ENCODE measurements at regions not wholly inside any gene's neighbourhood (a gene's known extent, or its start where the extent isn't known, plus 50 kb on each side); places are given as distances from the start of the nearest gene placed in this dataset.

GRCh38 chr10:118449521-118449920, 107.4 kb upstream of the FAM204A start:
- no peak for DNase-seq
- ATAC-seq = no peak
- intact Hi-C loops (cut with DNase I) = no loop called here
- Histone ChIP-seq H3K4me1 (no peaks in the 10 kb centered on the region), H3K27ac (no peak overlapping the region), H3K4me3 (no peak overlapping the region), H3K36me3 (no peaks in the 10 kb centered on the region), H3K27me3 (no peaks in the 10 kb centered on the region), H3K9me3 (no peaks in the 10 kb centered on the region)
- no peak for TF ChIP-seq CTCF (IDR thresholded peaks at IDR 0.05)

- ATAC-seq = no peak
Measured at GRCh38 chr10:118448744-118449143, 106.6 kb upstream of the FAM204A start.

GRCh38 chr10:118447478-118448270, 105.5 kb upstream of the FAM204A start:
- Histone ChIP-seq H3K36me3 (no peaks in the 10 kb centered on the region), H3K27me3 (no peaks in the 10 kb centered on the region), H3K27ac (no peak overlapping the region), H3K4me1 (no peaks in the 10 kb centered on the region), H3K9me3 (no peaks in the 10 kb centered on the region), H3K4me3 (no peak overlapping the region)
- no peak for DNase-seq
- intact Hi-C loops (cut with DNase I) = no loop called here
- no peak for TF ChIP-seq CTCF (IDR thresholded peaks at IDR 0.05)
- ATAC-seq = no peak

More at GRCh38 chr10:118448744-118449143, 106.6 kb upstream of the FAM204A start:
- Histone ChIP-seq H3K9me3 (no peaks in the 10 kb centered on the region), H3K36me3 (no peaks in the 10 kb centered on the region), H3K4me3 (no peak overlapping the region), H3K27me3 (no peaks in the 10 kb centered on the region), H3K4me1 (no peaks in the 10 kb centered on the region), H3K27ac (no peak overlapping the region)
- intact Hi-C loops (cut with DNase I) = no loop called here
- no peak for DNase-seq
- TF ChIP-seq CTCF (IDR thresholded peaks at IDR 0.05) = no peak

- ATAC-seq (no peak), DNase-seq (no peak)
- Histone ChIP-seq H3K36me3 (no peaks in the 10 kb centered on the region), H3K4me1 (no peaks in the 10 kb centered on the region), H3K9me3 (no peaks in the 10 kb centered on the region), H3K27me3 (peaks cover 8% of the 10 kb centered on the region), H3K4me3 (no peak overlapping the region), H3K27ac (no peak overlapping the region)
- intact Hi-C loops (cut with DNase I) = no loop called here
- TF ChIP-seq CTCF (IDR thresholded peaks at IDR 0.05) = no peak
Measured at GRCh38 chr10:118445535-118445934, 103.4 kb upstream of the FAM204A start.

DNA sequence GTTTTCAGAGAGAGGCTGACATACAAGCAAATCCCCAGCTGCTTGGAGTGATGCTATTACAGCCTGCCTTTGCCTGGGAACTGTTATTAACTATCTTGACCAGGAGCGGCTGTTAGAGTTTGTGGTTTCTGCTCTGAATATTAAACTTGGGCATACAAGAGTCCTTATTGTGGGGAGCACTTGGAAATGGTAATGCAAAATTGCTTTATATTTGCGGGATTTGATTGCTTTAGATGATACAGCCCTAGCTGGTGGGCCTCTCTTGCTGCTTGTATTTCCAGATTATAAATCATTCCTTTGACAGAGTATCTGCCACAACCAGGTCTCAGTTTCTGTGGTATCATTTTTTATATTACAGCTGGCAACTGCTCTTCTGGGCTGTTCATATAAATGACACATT, 101.9 kb upstream of the FAM204A start:
- ATAC-seq (no peak), DNase-seq (no peak)
- H3K36me3 ChIP-seq = no peaks in the 10 kb centered on the region
- no peak for TF ChIP-seq CTCF (IDR thresholded peaks at IDR 0.05)
- no peaks in the 10 kb centered on the region for H3K4me1 ChIP-seq
- no peak overlapping the region for H3K27ac ChIP-seq
- H3K4me3 ChIP-seq = no peak overlapping the region
- no peaks in the 10 kb centered on the region for H3K9me3 ChIP-seq
- intact Hi-C loops (cut with DNase I) = no loop called here
- H3K27me3 ChIP-seq = peaks cover 19% of the 10 kb centered on the region

Data from upper lobe of right lung (tissue), 1 donor.